Body of pancreas (tissue), 4 donors: ENCODE measurements at regions not wholly inside any gene's neighbourhood (a gene's known extent, or its start where the extent isn't known, plus 50 kb on each side); places are given as distances from the start of the nearest gene placed in this dataset.

Experiments
- ATAC-seq: fragments of 150-250 bp; one replicate; pipeline ENCODE4 v1.9.1; 2016
- DNase-seq, 4 donors: peaks; one replicate each; pipeline ENCODE4 v3.0.0-alpha.2; 2019
- H3K27ac ChIP-seq, 4 donors: fragments of 200-600 bp; sonication (generic); 1 replicate in 3 of 4; 2 replicates in 1 of 4; pipeline versions ENCODE4 v1.5.1 to v1.6.1; 2016 to 2019; ENCODE audit warnings: mild to moderate bottlenecking in 1 of 4, mixed read lengths in 1 of 4, moderate library complexity in 1 of 4
- H3K27me3 ChIP-seq, 2 donors: fragments of 200-600 bp; sonication (generic); one replicate each; pipeline ENCODE4 v1.6.0; 2016; ENCODE audit warnings: mild to moderate bottlenecking in 1 of 2
- H3K36me3 ChIP-seq, 2 donors: fragments of 200-600 bp; sonication (generic); replicated peaks in 1 of 2; 2 replicates each; pipeline ENCODE4 v1.5.1; 2016; ENCODE audit warnings: low read depth in 2 of 2; ENCODE audit not compliant: insufficient read depth in 1 of 2
- H3K4me1 ChIP-seq: fragments of 200-600 bp; sonication (generic); one replicate; pipeline ENCODE4 v1.6.0; 2016
- H3K4me3 ChIP-seq, 2 donors: fragments of 200-600 bp; sonication (generic); 1 replicate in 1 of 2; 2 replicates in 1 of 2; pipeline ENCODE4 v1.5.1; 2016 to 2019
- H3K9me3 ChIP-seq, 3 donors: fragments of 200-600 bp; sonication (generic); 1 replicate in 2 of 3; 2 replicates in 1 of 3; pipeline ENCODE4 v1.5.1; 2016
- POLR2A ChIP-seq, 3 donors: fragments of 450-650 bp; IDR thresholded peaks; one replicate each; pipeline ENCODE4 v1.6.1; 2016; ENCODE audit warnings: antibody characterized with exemption in 3 of 3, mild to moderate bottlenecking in 2 of 3
- WGBS, 2 donors: methylation state at CpG; one replicate each; pipeline ENCODE4 v1.1.5; 2017; 5-methylcytosine and 5-hydroxymethylcytosine counted together
- intact Hi-C: fragments of 100-400 bp; cut with DNase I; formaldehyde crosslinking; loops from one replicate; pipeline ENCODE4 v1.15.1; 2023
- TF ChIP-seq, protein P1 (sequence below), 7 experiments: fragments of 450-650 bp in 4 of 7; fragments of 200-600 bp in 3 of 7; sonication (generic) in 3 of 7; IDR thresholded peaks; one replicate each; pipeline ENCODE4 v1.5.1; 2016 to 2019; ENCODE audit warnings: antibody characterized with exemption in 7 of 7

DNA sequence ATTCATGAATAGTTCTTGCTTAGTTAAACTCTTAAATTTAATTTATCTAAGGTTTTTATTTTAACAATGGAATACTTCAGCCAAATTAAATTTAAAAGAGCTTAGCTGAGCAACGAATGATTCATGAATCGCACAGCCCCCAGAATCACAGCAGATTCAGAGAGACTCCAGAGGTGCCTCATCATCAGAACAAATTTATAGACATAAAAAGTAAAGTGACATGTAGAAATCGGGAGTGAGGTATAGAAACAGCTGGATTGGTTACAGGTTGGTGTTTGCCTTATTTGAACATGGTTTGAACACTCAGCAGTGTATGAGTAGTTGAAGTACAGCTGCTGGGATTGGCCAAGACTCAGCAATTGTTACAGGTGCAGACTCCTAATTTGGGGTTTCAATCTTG, 132.7 kb upstream of the MAP3K4 start:
- WGBS, 2 donors, result 68 to 79% methylated on average over 3 of the region's 3 CpGs
- Histone ChIP-seq H3K27me3 (no peaks in the 10 kb centered on the region), H3K9me3 (no peaks in the 10 kb centered on the region), H3K36me3 (no peaks in the 10 kb centered on the region), H3K4me3 (no peak overlapping the region), H3K4me1 (no peaks in the 10 kb centered on the region), H3K27ac (no peak overlapping the region)
- DNase-seq (no peak), ATAC-seq (no peak)
- intact Hi-C loops, result no loop called here
- no peak for TF ChIP-seq POLR2A (IDR thresholded peaks at IDR 0.05)
- TF ChIP-seq, protein P1, sequence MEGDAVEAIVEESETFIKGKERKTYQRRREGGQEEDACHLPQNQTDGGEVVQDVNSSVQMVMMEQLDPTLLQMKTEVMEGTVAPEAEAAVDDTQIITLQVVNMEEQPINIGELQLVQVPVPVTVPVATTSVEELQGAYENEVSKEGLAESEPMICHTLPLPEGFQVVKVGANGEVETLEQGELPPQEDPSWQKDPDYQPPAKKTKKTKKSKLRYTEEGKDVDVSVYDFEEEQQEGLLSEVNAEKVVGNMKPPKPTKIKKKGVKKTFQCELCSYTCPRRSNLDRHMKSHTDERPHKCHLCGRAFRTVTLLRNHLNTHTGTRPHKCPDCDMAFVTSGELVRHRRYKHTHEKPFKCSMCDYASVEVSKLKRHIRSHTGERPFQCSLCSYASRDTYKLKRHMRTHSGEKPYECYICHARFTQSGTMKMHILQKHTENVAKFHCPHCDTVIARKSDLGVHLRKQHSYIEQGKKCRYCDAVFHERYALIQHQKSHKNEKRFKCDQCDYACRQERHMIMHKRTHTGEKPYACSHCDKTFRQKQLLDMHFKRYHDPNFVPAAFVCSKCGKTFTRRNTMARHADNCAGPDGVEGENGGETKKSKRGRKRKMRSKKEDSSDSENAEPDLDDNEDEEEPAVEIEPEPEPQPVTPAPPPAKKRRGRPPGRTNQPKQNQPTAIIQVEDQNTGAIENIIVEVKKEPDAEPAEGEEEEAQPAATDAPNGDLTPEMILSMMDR (IDR thresholded peaks at IDR 0.05), result no peak

DNA sequence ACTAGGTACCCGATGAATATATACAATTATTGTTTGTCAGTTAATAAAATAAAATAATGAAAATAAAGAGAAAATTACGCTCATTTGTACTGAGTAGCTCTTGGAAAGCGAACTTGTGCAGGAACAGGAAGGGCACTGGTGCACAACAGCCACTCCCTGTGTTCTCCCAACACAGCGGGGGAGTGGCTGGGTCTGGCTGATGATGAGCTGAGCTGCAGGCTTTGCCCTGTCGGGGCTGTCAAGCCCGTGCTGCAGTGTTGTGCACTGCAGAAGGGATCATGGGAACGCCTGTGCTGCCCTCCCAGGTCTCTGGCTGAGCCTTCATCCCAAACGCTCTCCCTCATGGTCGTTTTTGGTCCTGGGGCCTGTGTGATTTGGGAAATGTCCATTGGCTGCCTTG, 131.7 kb upstream of the MAP3K4 start:
- Histone ChIP-seq H3K36me3 (no peaks in the 10 kb centered on the region), H3K9me3 (no peaks in the 10 kb centered on the region), H3K4me3 (no peak overlapping the region), H3K27ac (no peak overlapping the region), H3K27me3 (no peaks in the 10 kb centered on the region), H3K4me1 (no peaks in the 10 kb centered on the region)
- 58 to 71% methylated on average over 6 to 9 of the region's 9 CpGs for WGBS, 2 donors
- intact Hi-C loops, result no loop called here
- no peak for TF ChIP-seq POLR2A (IDR thresholded peaks at IDR 0.05)
- TF ChIP-seq, protein P1 (IDR thresholded peaks at IDR 0.05), result no peak
- DNase-seq, result no peak
- ATAC-seq, result no peak

GRCh38 chr6:160861824-160862223, 129.7 kb upstream of the MAP3K4 start:
- no peak for ATAC-seq
- intact Hi-C loops, result no loop called here
- Histone ChIP-seq H3K27ac (no peak overlapping the region), H3K9me3 (no peaks in the 10 kb centered on the region), H3K4me1 (no peaks in the 10 kb centered on the region), H3K4me3 (no peak overlapping the region), H3K27me3 (no peaks in the 10 kb centered on the region), H3K36me3 (no peaks in the 10 kb centered on the region)
- TF ChIP-seq, protein P1 (IDR thresholded peaks at IDR 0.05), result no peak
- TF ChIP-seq POLR2A (IDR thresholded peaks at IDR 0.05), result no peak
- DNase-seq, result no peak
- 33 to 43% methylated on average over 3 to 4 of the region's 4 CpGs for WGBS, 2 donors

- no peaks in the 10 kb centered on the region for H3K4me1 ChIP-seq
- ATAC-seq (no peak), DNase-seq (no peak)
- intact Hi-C loops, result no loop called here
- H3K27ac ChIP-seq, result no peak overlapping the region
- no peak overlapping the region for H3K4me3 ChIP-seq
- TF ChIP-seq POLR2A (IDR thresholded peaks at IDR 0.05), result no peak
- TF ChIP-seq, protein P1 (IDR thresholded peaks at IDR 0.05), result no peak
- WGBS, 2 donors, result 95 to 97% methylated on average over 9 to 18 of the region's 18 CpGs
- H3K9me3 ChIP-seq, result no peaks in the 10 kb centered on the region
- no peaks in the 10 kb centered on the region for H3K36me3 ChIP-seq
- H3K27me3 ChIP-seq, result no peaks in the 10 kb centered on the region
These were observed 127.8 kb upstream of the MAP3K4 start for GRCh38 chr6:160863782-160864181.

DNA sequence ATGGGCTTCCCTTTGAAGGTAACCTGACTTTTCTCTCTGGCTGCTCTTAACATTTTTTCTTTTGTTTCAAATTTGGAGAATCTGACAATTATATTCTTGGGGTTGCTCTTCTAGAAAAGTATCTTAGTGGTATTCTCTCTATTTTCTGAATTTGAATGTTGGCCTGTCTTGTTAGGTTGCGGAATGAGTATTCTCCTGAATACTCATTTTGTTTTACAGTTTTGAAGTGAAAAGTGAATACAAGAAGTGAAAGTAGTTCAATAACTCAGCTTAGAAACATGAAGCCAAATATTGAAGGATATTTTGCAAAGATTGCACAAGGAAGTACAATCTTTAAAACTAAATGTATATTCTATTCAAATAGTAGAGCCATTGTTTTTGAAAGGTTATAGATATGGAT, 120.2 kb upstream of the MAP3K4 start:
- 92 to 97% methylated on average over 1 of the region's 1 CpG for WGBS, 2 donors
- Histone ChIP-seq H3K36me3 (no peaks in the 10 kb centered on the region), H3K9me3 (no peaks in the 10 kb centered on the region), H3K4me1 (no peaks in the 10 kb centered on the region), H3K27ac (no peak overlapping the region), H3K27me3 (no peaks in the 10 kb centered on the region), H3K4me3 (no peak overlapping the region)
- no peak for TF ChIP-seq POLR2A (IDR thresholded peaks at IDR 0.05)
- TF ChIP-seq, protein P1 (IDR thresholded peaks at IDR 0.05), result no peak
- no peak for DNase-seq
- intact Hi-C loops, result no loop called here
- no peak for ATAC-seq
